Mesenchymal stem cell (in vitro differentiated cells and primary cell): ENCODE measurements at regions not wholly inside any gene's neighbourhood (a gene's known extent, or its start where the extent isn't known, plus 50 kb on each side); places are given as distances from the start of the nearest gene placed in this dataset.
"Not testable (repeated sequence)": the region's sequence is repeated elsewhere in the genome, so short reads cannot be mapped to it uniquely, and the experiment has no call there.

Experiments used
- DNase-seq: peaks from one replicate; pipeline ENCODE4 v3.0.0-alpha.2; 2013
- H2AFZ ChIP-seq: one replicate; pipeline ENCODE4 v1.6.1; 2013; ENCODE audit warnings: low read depth, mild to moderate bottlenecking, control low read depth, inconsistent platforms, low read length, moderate library complexity
- H2AK5ac ChIP-seq: 2 replicates; pipeline ENCODE4 v1.6.1; 2013; ENCODE audit warnings: low read length, moderate library complexity, mild to moderate bottlenecking, inconsistent platforms; ENCODE audit not compliant: severe bottlenecking
- H2BK120ac ChIP-seq: one replicate; pipeline ENCODE4 v1.6.1; 2013; ENCODE audit warnings: low read depth, mild to moderate bottlenecking, inconsistent platforms, low read length, moderate library complexity
- H2BK12ac ChIP-seq, 2 experiments: one replicate each; pipeline ENCODE4 v1.6.1; 2013; ENCODE audit warnings: inconsistent platforms in 2 of 2, low read length in 2 of 2, mild to moderate bottlenecking in 2 of 2, moderate library complexity in 2 of 2, control low read depth in 1 of 2
- H2BK15ac ChIP-seq: one replicate; pipeline ENCODE4 v1.6.1; 2013; ENCODE audit warnings: mild to moderate bottlenecking, low read depth, inconsistent platforms; ENCODE audit not compliant: poor library complexity, severe bottlenecking
- H2BK5ac ChIP-seq: 2 replicates; pipeline ENCODE4 v1.6.1; 2013; ENCODE audit warnings: low read depth, mild to moderate bottlenecking, low read length, control low read depth, inconsistent platforms; ENCODE audit not compliant: poor library complexity, severe bottlenecking
- H3K14ac ChIP-seq, 2 experiments: one replicate each; pipeline ENCODE4 v1.6.1; 2013; ENCODE audit warnings: inconsistent platforms in 2 of 2, low read length in 2 of 2, control low read depth in 1 of 2, mild to moderate bottlenecking in 1 of 2, moderate library complexity in 1 of 2
- H3K18ac ChIP-seq, 2 experiments: one replicate each; pipeline ENCODE4 v1.6.1; 2013; ENCODE audit warnings: inconsistent platforms in 2 of 2, low read length in 2 of 2, control low read depth in 1 of 2, low read depth in 1 of 2, mild to moderate bottlenecking in 1 of 2
- H3K23ac ChIP-seq, 2 experiments: one replicate each; pipeline ENCODE4 v1.6.1; 2013; ENCODE audit warnings: inconsistent platforms in 2 of 2, low read length in 2 of 2, mild to moderate bottlenecking in 2 of 2, moderate library complexity in 2 of 2, control low read depth in 1 of 2
- H3K27ac ChIP-seq: 2 replicates; pipeline ENCODE4 v1.5.1; 2013; ENCODE audit warnings: mild to moderate bottlenecking, moderate library complexity, low read length, control low read depth, inconsistent platforms; ENCODE audit not compliant: poor library complexity, severe bottlenecking
- H3K27me3 ChIP-seq, 2 experiments: 2 replicates each; pipeline versions ENCODE4 v1.6.1 to v1.7.0; 2013; ENCODE audit warnings: low read length in 2 of 2, mild to moderate bottlenecking in 2 of 2, moderate library complexity in 2 of 2, control low read depth in 1 of 2, inconsistent platforms in 1 of 2; ENCODE audit not compliant: control insufficient read depth in 1 of 2, insufficient read depth in 1 of 2
- H3K36me3 ChIP-seq, 2 experiments: 2 replicates each; pipeline versions ENCODE4 v1.6.1 to v1.7.0; 2013; ENCODE audit warnings: low read length in 2 of 2, control low read depth in 1 of 2, inconsistent platforms in 1 of 2, low read depth in 1 of 2, mild to moderate bottlenecking in 1 of 2; ENCODE audit not compliant: insufficient read depth in 2 of 2, control insufficient read depth in 1 of 2
- H3K4ac ChIP-seq, 2 experiments: one replicate each; pipeline ENCODE4 v1.6.1; 2013; ENCODE audit warnings: inconsistent platforms in 2 of 2, low read length in 2 of 2, mild to moderate bottlenecking in 2 of 2, moderate library complexity in 2 of 2, control low read depth in 1 of 2, low read depth in 1 of 2
- H3K4me1 ChIP-seq: 2 replicates; pipeline ENCODE4 v1.6.1; 2013; ENCODE audit warnings: low read depth, low read length, control low read depth; ENCODE audit not compliant: control insufficient read depth, insufficient read depth
- H3K4me2 ChIP-seq: 2 replicates; pipeline ENCODE4 v1.6.1; 2013; ENCODE audit warnings: low read length, mild to moderate bottlenecking, inconsistent platforms; ENCODE audit not compliant: poor library complexity, severe bottlenecking
- H3K4me3 ChIP-seq, 2 experiments: 2 replicates each; pipeline versions ENCODE4 v1.5.1 to v1.7.0; 2013; ENCODE audit warnings: low read length in 2 of 2, mild to moderate bottlenecking in 2 of 2, control low read depth in 1 of 2, low read depth in 1 of 2; ENCODE audit not compliant: insufficient read depth in 1 of 2
- H3K79me1 ChIP-seq: replicated peaks from 2 replicates; pipeline ENCODE4 v1.6.1; 2013; ENCODE audit warnings: mild to moderate bottlenecking, control low read depth, low read length, inconsistent platforms; ENCODE audit not compliant: poor library complexity, severe bottlenecking
- H3K9ac ChIP-seq: 2 replicates; pipeline ENCODE4 v1.7.0; 2013; ENCODE audit warnings: mild to moderate bottlenecking, low read length, moderate library complexity
- H3K9me3 ChIP-seq: 2 replicates; pipeline ENCODE4 v1.7.0; 2013; ENCODE audit warnings: mild to moderate bottlenecking, low read length; ENCODE audit not compliant: control insufficient read depth
- H4K8ac ChIP-seq: one replicate; pipeline ENCODE4 v1.6.1; 2013; ENCODE audit warnings: inconsistent platforms, mild to moderate bottlenecking, low read length, moderate library complexity
- H4K91ac ChIP-seq: one replicate; pipeline ENCODE4 v1.6.1; 2013; ENCODE audit warnings: mild to moderate bottlenecking, low read length, inconsistent platforms
- WGBS: methylation state at CpG from one replicate; pipeline ENCODE4 v1.1.7; 2013; ENCODE audit warnings: mixed read lengths; 5-methylcytosine and 5-hydroxymethylcytosine counted together

- H3K4me1 ChIP-seq, result no peaks in the 10 kb centered on the region
- no peak overlapping the region for H3K4ac ChIP-seq
- no peak overlapping the region for H3K27ac ChIP-seq
- no peak overlapping the region for H3K18ac ChIP-seq
- no peak overlapping the region for H4K8ac ChIP-seq
- no peaks in the 10 kb centered on the region for H3K27me3 ChIP-seq
- no peak overlapping the region for H2BK5ac ChIP-seq
- no peak overlapping the region for H2AK5ac ChIP-seq
- H2AFZ ChIP-seq, result no peak overlapping the region
- no peak overlapping the region for H2BK15ac ChIP-seq
- H3K23ac ChIP-seq, result no peak overlapping the region
- H3K9ac ChIP-seq, result no peak overlapping the region
- no peak for DNase-seq
- H2BK120ac ChIP-seq, result no peak overlapping the region
- no peaks in the 10 kb centered on the region for H3K79me1 ChIP-seq
- no peaks in the 10 kb centered on the region for H3K36me3 ChIP-seq
- H2BK12ac ChIP-seq, result no peak overlapping the region
- no peaks in the 10 kb centered on the region for H3K9me3 ChIP-seq
- H4K91ac ChIP-seq, result no peak overlapping the region
- no peak overlapping the region for H3K14ac ChIP-seq
- no peak overlapping the region for H3K4me3 ChIP-seq
- H3K4me2 ChIP-seq, result no peak overlapping the region
Observed at GRCh38 chr7:106561151-106561550, 99.8 kb downstream of the CCDC71L start.

- no peaks in the 10 kb centered on the region for H3K9me3 ChIP-seq
- no peaks in the 10 kb centered on the region for H3K79me1 ChIP-seq
- H3K14ac ChIP-seq, result no peak overlapping the region
- H3K27me3 ChIP-seq, result no peaks in the 10 kb centered on the region
- 82% methylated on average over 5 of the region's 5 CpGs for WGBS
- no peak overlapping the region for H4K8ac ChIP-seq
- no peak overlapping the region for H4K91ac ChIP-seq
- H2BK12ac ChIP-seq, result no peak overlapping the region
- no peak overlapping the region for H3K27ac ChIP-seq
- H3K4me1 ChIP-seq, result no peaks in the 10 kb centered on the region
- no peak overlapping the region for H3K9ac ChIP-seq
- no peak overlapping the region for H2BK5ac ChIP-seq
- H3K4ac ChIP-seq, result no peak overlapping the region
- H3K4me2 ChIP-seq, result no peak overlapping the region
- no peak overlapping the region for H2BK15ac ChIP-seq
- no peak overlapping the region for H3K4me3 ChIP-seq
- H3K18ac ChIP-seq, result no peak overlapping the region
- no peak overlapping the region for H2BK120ac ChIP-seq
- no peak overlapping the region for H3K23ac ChIP-seq
- no peaks in the 10 kb centered on the region for H3K36me3 ChIP-seq
- DNase-seq, result no peak
- H2AFZ ChIP-seq, result no peak overlapping the region
- H2AK5ac ChIP-seq, result no peak overlapping the region
Observed at GRCh38 chr7:106560482-106560881, 100.5 kb downstream of the CCDC71L start.

- H3K14ac ChIP-seq, H3K27ac ChIP-seq, H3K9ac ChIP-seq, H4K91ac ChIP-seq, H3K18ac ChIP-seq, H3K36me3 ChIP-seq, H2AK5ac ChIP-seq, H3K4me1 ChIP-seq, H3K27me3 ChIP-seq, H2BK120ac ChIP-seq, H2BK15ac ChIP-seq, H3K9me3 ChIP-seq, H2BK12ac ChIP-seq, H3K4ac ChIP-seq, H2AFZ ChIP-seq, H2BK5ac ChIP-seq, H3K23ac ChIP-seq, H3K4me3 ChIP-seq, H3K4me2 ChIP-seq, H3K79me1 ChIP-seq, H4K8ac ChIP-seq, DNase-seq: not testable (repeated sequence)
- WGBS, result 90% methylated on average over 2 of the region's 2 CpGs
Observed at GRCh38 chr7:106556244-106556643, 104.7 kb downstream of the CCDC71L start.

GRCh38 chr7:106554623-106555022 is 106.3 kb downstream of the CCDC71L start:
- H3K9me3 ChIP-seq, H2BK12ac ChIP-seq, H3K4me2 ChIP-seq, H4K8ac ChIP-seq, H3K27me3 ChIP-seq, H2BK5ac ChIP-seq, H3K4ac ChIP-seq, H2AK5ac ChIP-seq, H3K14ac ChIP-seq, H3K79me1 ChIP-seq, H3K9ac ChIP-seq, H3K4me3 ChIP-seq, H2AFZ ChIP-seq, H2BK15ac ChIP-seq, H3K36me3 ChIP-seq, DNase-seq, H3K23ac ChIP-seq, H2BK120ac ChIP-seq, H3K27ac ChIP-seq, H3K18ac ChIP-seq, H3K4me1 ChIP-seq, H4K91ac ChIP-seq: not testable (repeated sequence)
- no CpG with 5 or more reads among the region's 1 CpG for WGBS
